Suprapubic skin (tissue), 4 donors: ENCODE measurements at regions not wholly inside any gene's neighbourhood (a gene's known extent, or its start where the extent isn't known, plus 50 kb on each side); places are given as distances from the start of the nearest gene placed in this dataset.

Source experiments
- DNase-seq, 2 donors: peaks; one replicate each; pipeline ENCODE4 v3.0.0-alpha.2; 2019; ENCODE audit warnings: low spot score in 2 of 2
- H3K27ac ChIP-seq: fragments of 200-600 bp; sonication (generic); one replicate; pipeline ENCODE4 v1.5.1; 2019
- H3K27me3 ChIP-seq: fragments of 200-600 bp; sonication (generic); one replicate; pipeline ENCODE4 v1.5.1; 2019
- H3K36me3 ChIP-seq: fragments of 200-600 bp; sonication (generic); one replicate; pipeline ENCODE4 v1.5.1; 2019
- H3K4me1 ChIP-seq: fragments of 200-600 bp; sonication (generic); one replicate; pipeline ENCODE4 v1.5.1; 2019
- H3K4me3 ChIP-seq: fragments of 200-600 bp; sonication (generic); one replicate; pipeline ENCODE4 v1.5.1; 2019; ENCODE audit warnings: mild to moderate bottlenecking
- H3K9me3 ChIP-seq: fragments of 200-600 bp; sonication (generic); one replicate; pipeline ENCODE4 v1.5.1; 2019
- CTCF ChIP-seq, 2 donors: fragments of 200-600 bp in 1 of 2; fragments of 450-650 bp in 1 of 2; sonication (generic) in 1 of 2; IDR thresholded peaks; one replicate each; pipeline ENCODE4 v1.5.1; 2016 to 2019; ENCODE audit warnings: antibody characterized with exemption in 2 of 2, mild to moderate bottlenecking in 1 of 2, moderate library complexity in 1 of 2
- EP300 ChIP-seq: sonication (generic); formaldehyde crosslinking; IDR thresholded peaks from one replicate; pipeline ENCODE4 v1.6.1; 2017; ENCODE audit warnings: antibody characterized with exemption
- POLR2A ChIP-seq, 2 donors: fragments of 450-650 bp; IDR thresholded peaks; one replicate each; pipeline ENCODE4 v1.6.1; 2017; ENCODE audit warnings: antibody characterized with exemption in 2 of 2, mild to moderate bottlenecking in 2 of 2, moderate library complexity in 2 of 2
- POLR2AphosphoS5 ChIP-seq, 3 donors: sonication (generic); formaldehyde crosslinking; IDR thresholded peaks; one replicate each; pipeline ENCODE4 v1.6.1; 2017; ENCODE audit warnings: antibody characterized with exemption in 3 of 3
- WGBS: methylation state at CpG from one replicate; pipeline ENCODE4 v1.1.5; 2018; 5-methylcytosine and 5-hydroxymethylcytosine counted together

- TF ChIP-seq EP300 = no peak
- DNase-seq = no peak
- H3K27me3 ChIP-seq = no peaks in the 10 kb centered on the region
- H3K9me3 ChIP-seq = no peaks in the 10 kb centered on the region
- H3K4me1 ChIP-seq = no peaks in the 10 kb centered on the region
- no peak overlapping the region for H3K27ac ChIP-seq
- H3K4me3 ChIP-seq = no peak overlapping the region
- WGBS = 52% methylated on average over 5 of the region's 5 CpGs
- no peaks in the 10 kb centered on the region for H3K36me3 ChIP-seq
These were observed 440.9 kb downstream of the NKX6-1 start for GRCh38 chr4:84058201-84058600.

GRCh38 chr4:84051639-84052038 is 447.5 kb downstream of the NKX6-1 start:
- Histone ChIP-seq H3K27me3 (no peaks in the 10 kb centered on the region), H3K27ac (no peak overlapping the region), H3K4me1 (no peaks in the 10 kb centered on the region), H3K36me3 (no peaks in the 10 kb centered on the region), H3K9me3 (no peaks in the 10 kb centered on the region), H3K4me3 (no peak overlapping the region)
- DNase-seq = no peak
- 58% methylated on average over 4 of the region's 4 CpGs for WGBS
- TF ChIP-seq POLR2AphosphoS5 (IDR thresholded peaks at IDR 0.05) (no peak), EP300 (no peak), POLR2A (IDR thresholded peaks at IDR 0.05) (no peak), CTCF (IDR thresholded peaks at IDR 0.05) (no peak)

- no peaks in the 10 kb centered on the region for H3K9me3 ChIP-seq
- no peaks in the 10 kb centered on the region for H3K36me3 ChIP-seq
- H3K4me1 ChIP-seq = no peaks in the 10 kb centered on the region
- no peaks in the 10 kb centered on the region for H3K27me3 ChIP-seq
- no peak for DNase-seq
- H3K27ac ChIP-seq = no peak overlapping the region
- WGBS = 51% methylated on average over 2 of the region's 2 CpGs
- no peak overlapping the region for H3K4me3 ChIP-seq
- TF ChIP-seq EP300 (no peak), POLR2A (IDR thresholded peaks at IDR 0.05) (no peak), CTCF (IDR thresholded peaks at IDR 0.05) (no peak), POLR2AphosphoS5 (IDR thresholded peaks at IDR 0.05) (no peak)
These were observed 448.0 kb downstream of the NKX6-1 start for GRCh38 chr4:84051089-84051488.

- no peak overlapping the region for H3K4me3 ChIP-seq
- H3K27ac ChIP-seq = no peak overlapping the region
- 13% methylated on average over 1 of the region's 1 CpG for WGBS
- H3K9me3 ChIP-seq = no peaks in the 10 kb centered on the region
- DNase-seq = no peak
- no peaks in the 10 kb centered on the region for H3K4me1 ChIP-seq
- no peaks in the 10 kb centered on the region for H3K27me3 ChIP-seq
- H3K36me3 ChIP-seq = no peaks in the 10 kb centered on the region
- TF ChIP-seq EP300 (no peak), POLR2AphosphoS5 (IDR thresholded peaks at IDR 0.05) (no peak), POLR2A (IDR thresholded peaks at IDR 0.05) (no peak), CTCF (IDR thresholded peaks at IDR 0.05) (no peak)
These were observed 449.1 kb downstream of the NKX6-1 start for GRCh38 chr4:84050015-84050414.

GRCh38 chr4:84046551-84046950 is 452.5 kb downstream of the NKX6-1 start:
- Histone ChIP-seq H3K4me1 (no peaks in the 10 kb centered on the region), H3K9me3 (no peaks in the 10 kb centered on the region), H3K36me3 (no peaks in the 10 kb centered on the region), H3K27ac (no peak overlapping the region), H3K27me3 (no peaks in the 10 kb centered on the region), H3K4me3 (no peak overlapping the region)
- TF ChIP-seq CTCF (IDR thresholded peaks at IDR 0.05) = no peak
- no peak for TF ChIP-seq EP300
- no peak for TF ChIP-seq POLR2AphosphoS5 (IDR thresholded peaks at IDR 0.05)
- no peak for TF ChIP-seq POLR2A (IDR thresholded peaks at IDR 0.05)
- DNase-seq = no peak
- 87% methylated on average over 5 of the region's 5 CpGs for WGBS

DNA sequence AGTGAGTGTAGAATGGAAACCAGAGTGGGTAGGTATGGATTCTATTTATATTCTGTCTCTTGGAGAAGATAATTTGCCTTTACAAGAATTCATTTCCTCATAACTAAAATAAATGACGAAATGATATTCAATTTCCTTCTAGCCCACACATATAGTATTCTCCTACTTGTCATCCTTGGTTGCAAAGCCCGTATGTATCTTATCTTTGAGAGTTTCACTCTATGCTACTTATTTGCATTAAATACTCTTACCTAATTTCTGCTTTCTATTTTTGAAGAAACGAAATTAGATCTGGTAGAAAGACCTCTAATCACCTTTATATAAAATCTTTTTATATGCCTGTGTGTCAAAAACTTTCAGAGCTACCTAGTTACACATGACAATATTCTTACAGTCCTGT is 457.7 kb downstream of the NKX6-1 start:
- TF ChIP-seq POLR2AphosphoS5 (IDR thresholded peaks at IDR 0.05) = no peak
- no peak for TF ChIP-seq CTCF (IDR thresholded peaks at IDR 0.05)
- TF ChIP-seq POLR2A (IDR thresholded peaks at IDR 0.05) = no peak
- TF ChIP-seq EP300 = no peak
- H3K27ac ChIP-seq = no peak overlapping the region
- no peaks in the 10 kb centered on the region for H3K9me3 ChIP-seq
- no peak overlapping the region for H3K4me3 ChIP-seq
- no peaks in the 10 kb centered on the region for H3K4me1 ChIP-seq
- no peaks in the 10 kb centered on the region for H3K27me3 ChIP-seq
- WGBS = 73% methylated on average over 3 of the region's 3 CpGs
- no peak for DNase-seq
- no peaks in the 10 kb centered on the region for H3K36me3 ChIP-seq
